ENCODE measurements at regions not wholly inside any gene's neighbourhood (a gene's known extent, or its start where the extent isn't known, plus 50 kb on each side); places are given as distances from the start of the nearest gene placed in this dataset.

- Histone ChIP-seq H3K4me2 (no peak overlapping the region), H3K9ac (no peak overlapping the region), H3K4me1 (ENCODE audit: low read depth, poor library complexity, severe bottlenecking) (peaks cover 5% of the 10 kb centered on the region), H4K20me1 (ENCODE audit: insufficient read depth) (no peaks in the 10 kb centered on the region), H3K79me2 (ENCODE audit: insufficient read depth, low read depth) (no peaks in the 10 kb centered on the region), H2AFZ (ENCODE audit: low read depth) (no peak overlapping the region), H3K36me3 (ENCODE audit: insufficient read depth) (no peaks in the 10 kb centered on the region), H3K27me3 (ENCODE audit: insufficient read depth, low read depth) (no peaks in the 10 kb centered on the region), H3K27ac (no peak overlapping the region), H3K4me3 (IDR thresholded peaks at IDR 0.05; ENCODE audit: insufficient read depth, low read depth, low read length) (no peak overlapping the region)
- no peak for TF ChIP-seq CTCF (conservative IDR thresholded peaks at IDR 0.05; ENCODE audit: low read depth, low read length)
Measured at GRCh38 chr10:84784749-84785148, 456.4 kb downstream of the CCSER2 start.

GRCh38 chr10:84789026-84789425 is 460.6 kb downstream of the CCSER2 start:
- TF ChIP-seq CTCF (conservative IDR thresholded peaks at IDR 0.05; ENCODE audit: low read depth, low read length), result no peak
- no peak overlapping the region for H3K4me3 ChIP-seq (IDR thresholded peaks at IDR 0.05; ENCODE audit: insufficient read depth, low read depth, low read length)
- no peaks in the 10 kb centered on the region for H3K27me3 ChIP-seq (ENCODE audit: insufficient read depth, low read depth)
- no peaks in the 10 kb centered on the region for H3K79me2 ChIP-seq (ENCODE audit: insufficient read depth, low read depth)
- H3K9ac ChIP-seq, result no peak overlapping the region
- no peaks in the 10 kb centered on the region for H4K20me1 ChIP-seq (ENCODE audit: insufficient read depth)
- no peak overlapping the region for H2AFZ ChIP-seq (ENCODE audit: low read depth)
- H3K4me1 ChIP-seq (ENCODE audit: low read depth, poor library complexity, severe bottlenecking), result no peaks in the 10 kb centered on the region
- no peak overlapping the region for H3K4me2 ChIP-seq
- no peak overlapping the region for H3K27ac ChIP-seq
- no peaks in the 10 kb centered on the region for H3K36me3 ChIP-seq (ENCODE audit: insufficient read depth)

- no peak overlapping the region for H3K4me2 ChIP-seq
- H2AFZ ChIP-seq (ENCODE audit: low read depth), result no peak overlapping the region
- H3K27me3 ChIP-seq (ENCODE audit: insufficient read depth, low read depth), result no peaks in the 10 kb centered on the region
- H3K79me2 ChIP-seq (ENCODE audit: insufficient read depth, low read depth), result no peaks in the 10 kb centered on the region
- H4K20me1 ChIP-seq (ENCODE audit: insufficient read depth), result no peaks in the 10 kb centered on the region
- TF ChIP-seq CTCF (conservative IDR thresholded peaks at IDR 0.05; ENCODE audit: low read depth, low read length), result no peak
- no peaks in the 10 kb centered on the region for H3K4me1 ChIP-seq (ENCODE audit: low read depth, poor library complexity, severe bottlenecking)
- H3K27ac ChIP-seq, result no peak overlapping the region
- no peak overlapping the region for H3K4me3 ChIP-seq (IDR thresholded peaks at IDR 0.05; ENCODE audit: insufficient read depth, low read depth, low read length)
- no peaks in the 10 kb centered on the region for H3K36me3 ChIP-seq (ENCODE audit: insufficient read depth)
- H3K9ac ChIP-seq, result no peak overlapping the region
Measured at GRCh38 chr10:84798312-84798711, 469.9 kb downstream of the CCSER2 start.

GRCh38 chr10:84801156-84801555 is 472.8 kb downstream of the CCSER2 start:
- no peak overlapping the region for H3K9ac ChIP-seq
- TF ChIP-seq CTCF (conservative IDR thresholded peaks at IDR 0.05; ENCODE audit: low read depth, low read length), result no peak
- H4K20me1 ChIP-seq (ENCODE audit: insufficient read depth), result no peaks in the 10 kb centered on the region
- H3K4me2 ChIP-seq, result no peak overlapping the region
- H3K4me3 ChIP-seq (IDR thresholded peaks at IDR 0.05; ENCODE audit: insufficient read depth, low read depth, low read length), result no peak overlapping the region
- H3K4me1 ChIP-seq (ENCODE audit: low read depth, poor library complexity, severe bottlenecking), result no peaks in the 10 kb centered on the region
- no peak overlapping the region for H3K27ac ChIP-seq
- H3K36me3 ChIP-seq (ENCODE audit: insufficient read depth), result no peaks in the 10 kb centered on the region
- no peaks in the 10 kb centered on the region for H3K79me2 ChIP-seq (ENCODE audit: insufficient read depth, low read depth)
- no peaks in the 10 kb centered on the region for H3K27me3 ChIP-seq (ENCODE audit: insufficient read depth, low read depth)
- H2AFZ ChIP-seq (ENCODE audit: low read depth), result no peak overlapping the region

- Histone ChIP-seq H3K4me1 (ENCODE audit: low read depth, poor library complexity, severe bottlenecking) (no peaks in the 10 kb centered on the region), H3K4me2 (no peak overlapping the region), H2AFZ (ENCODE audit: low read depth) (no peak overlapping the region), H3K79me2 (ENCODE audit: insufficient read depth, low read depth) (no peaks in the 10 kb centered on the region), H3K36me3 (ENCODE audit: insufficient read depth) (no peaks in the 10 kb centered on the region), H3K9ac (no peak overlapping the region), H3K4me3 (IDR thresholded peaks at IDR 0.05; ENCODE audit: insufficient read depth, low read depth, low read length) (no peak overlapping the region), H3K27me3 (ENCODE audit: insufficient read depth, low read depth) (no peaks in the 10 kb centered on the region), H3K27ac (no peak overlapping the region), H4K20me1 (ENCODE audit: insufficient read depth) (no peaks in the 10 kb centered on the region)
- no peak for TF ChIP-seq CTCF (conservative IDR thresholded peaks at IDR 0.05; ENCODE audit: low read depth, low read length)
Measured at GRCh38 chr10:84801916-84802315, 473.5 kb downstream of the CCSER2 start.

All from KMS-11 (cell line).